Esophagus squamous epithelium (tissue), 4 donors: ENCODE measurements at regions not wholly inside any gene's neighbourhood (a gene's known extent, or its start where the extent isn't known, plus 50 kb on each side); places are given as distances from the start of the nearest gene placed in this dataset.

ENCODE experiments used
- CTCF ChIP-seq, 6 experiments: fragments of 450-650 bp in 4 of 6; fragments of 200-600 bp in 2 of 6; sonication (generic) in 2 of 6; IDR thresholded peaks; one replicate each; pipeline ENCODE4 v1.5.1; 2016 to 2019; ENCODE audit warnings: antibody characterized with exemption in 6 of 6, mild to moderate bottlenecking in 4 of 6, moderate library complexity in 4 of 6
- POLR2A ChIP-seq, 4 donors: fragments of 450-650 bp; IDR thresholded peaks; one replicate each; pipeline ENCODE4 v1.6.1; 2017; ENCODE audit warnings: antibody characterized with exemption in 4 of 4, mild to moderate bottlenecking in 4 of 4, moderate library complexity in 3 of 4

- TF ChIP-seq POLR2A (IDR thresholded peaks at IDR 0.05) (no peak), CTCF (IDR thresholded peaks at IDR 0.05) (no peak)
Measured at GRCh38 chr7:46243406-46243805, 322.3 kb upstream of the IGFBP3 start.
